HG03457 (cell line): ENCODE measurements at regions not wholly inside any gene's neighbourhood (a gene's known extent, or its start where the extent isn't known, plus 50 kb on each side); places are given as distances from the start of the nearest gene placed in this dataset.
"Not testable (repeated sequence)": the region's sequence is repeated elsewhere in the genome, so short reads cannot be mapped to it uniquely, and the experiment has no call there.

Source experiments
- ATAC-seq: cut with Tn5 transposase; IDR thresholded peaks from one replicate; pipeline ENCODE4 v1.9.1; 2021; ENCODE audit warnings: moderate number of reproducible peaks; ENCODE audit not compliant: unreplicated experiment

DNA sequence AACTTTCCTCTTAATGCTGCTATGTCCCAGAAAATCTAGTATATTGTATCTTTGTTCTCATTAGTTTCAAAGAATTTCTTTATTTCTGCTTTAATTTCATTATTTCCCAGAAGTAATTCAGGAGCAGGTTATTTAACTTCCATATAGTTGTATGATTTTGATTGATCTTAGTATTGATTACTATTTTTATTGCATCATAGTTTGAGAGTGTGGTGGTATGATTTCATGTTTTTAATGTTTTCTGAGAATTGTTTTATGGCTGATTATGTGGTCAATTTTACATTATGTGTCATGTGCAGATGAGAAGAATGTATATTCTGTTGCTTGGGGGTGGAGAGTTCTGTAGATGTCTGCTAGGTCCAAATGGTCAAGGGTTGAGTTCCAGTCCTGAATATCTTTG, 425.6 kb upstream of the RORB start:
- ATAC-seq = no peak

- no peak for ATAC-seq
Observed at GRCh38 chr9:74073897-74074296, 423.2 kb upstream of the RORB start.

DNA sequence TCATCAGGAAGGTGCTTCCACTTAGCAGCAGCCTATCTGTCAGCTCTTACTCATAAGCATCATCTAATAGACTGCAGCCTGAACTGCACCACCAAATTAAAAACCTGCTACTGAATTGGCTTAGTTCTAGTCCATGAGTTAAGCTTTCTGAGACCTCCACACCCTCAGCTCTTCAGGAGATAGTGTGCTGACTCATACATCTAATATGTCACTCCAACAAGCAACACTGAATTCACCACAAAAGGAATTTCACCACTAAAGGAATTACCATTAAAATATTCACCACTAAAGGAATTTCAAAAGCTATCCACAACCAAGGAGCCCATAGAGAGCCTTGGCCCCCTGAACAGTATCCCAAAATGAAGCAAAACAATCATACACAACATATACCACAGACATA, 418.5 kb upstream of the RORB start:
- no peak for ATAC-seq

DNA sequence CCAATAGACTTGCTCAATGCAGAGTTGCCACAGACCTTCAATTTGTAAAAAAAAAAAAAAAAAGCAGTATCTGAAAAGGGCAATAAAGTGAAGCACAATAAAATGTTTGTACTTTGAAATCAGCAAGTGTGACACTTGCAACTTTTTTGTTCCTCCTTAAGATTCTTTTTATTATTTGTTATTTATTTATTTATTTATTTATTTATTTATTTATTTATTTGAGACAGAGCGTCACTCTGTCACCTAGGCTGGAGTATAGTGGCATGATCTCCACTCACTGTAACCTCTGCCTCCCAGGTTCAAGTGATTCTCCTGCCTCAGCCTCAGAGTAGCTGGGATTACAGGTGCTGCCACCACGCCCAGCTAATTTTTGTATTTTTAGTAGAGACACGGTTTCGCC, 416.5 kb upstream of the RORB start:
- not testable (repeated sequence) for ATAC-seq

- ATAC-seq = no peak
Observed at GRCh38 chr9:74083681-74084433, 413.3 kb upstream of the RORB start.

DNA sequence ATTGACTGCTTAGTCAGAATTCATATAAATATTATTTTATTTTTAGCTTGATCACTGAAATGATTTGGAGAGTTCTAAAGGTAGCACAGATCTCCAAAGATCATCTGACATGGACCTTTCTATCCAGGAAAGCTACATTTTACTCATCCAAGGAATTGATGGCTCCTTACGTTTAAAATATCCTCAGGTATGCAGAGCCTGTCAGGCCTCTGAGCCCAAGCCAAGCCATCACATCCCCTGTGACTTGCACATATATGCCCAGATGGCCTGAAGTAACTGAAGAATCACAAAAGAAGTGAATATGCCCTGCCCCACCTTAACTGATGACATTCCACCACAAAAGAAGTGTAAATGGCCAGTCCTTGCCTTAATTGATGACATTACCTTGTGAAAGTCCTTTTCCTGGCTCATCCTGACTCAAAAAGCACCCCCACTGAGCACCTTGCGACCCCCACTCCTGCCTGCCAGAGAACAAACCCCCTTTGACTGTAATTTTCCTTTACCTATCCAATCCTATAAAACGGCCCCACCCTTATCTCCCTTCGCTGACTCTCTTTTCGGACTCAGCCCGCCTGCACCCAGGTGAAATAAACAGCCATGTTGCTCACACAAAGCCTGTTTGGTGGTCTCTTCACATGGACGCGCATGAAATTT, 411.6 kb upstream of the RORB start:
- not testable (repeated sequence) for ATAC-seq

DNA sequence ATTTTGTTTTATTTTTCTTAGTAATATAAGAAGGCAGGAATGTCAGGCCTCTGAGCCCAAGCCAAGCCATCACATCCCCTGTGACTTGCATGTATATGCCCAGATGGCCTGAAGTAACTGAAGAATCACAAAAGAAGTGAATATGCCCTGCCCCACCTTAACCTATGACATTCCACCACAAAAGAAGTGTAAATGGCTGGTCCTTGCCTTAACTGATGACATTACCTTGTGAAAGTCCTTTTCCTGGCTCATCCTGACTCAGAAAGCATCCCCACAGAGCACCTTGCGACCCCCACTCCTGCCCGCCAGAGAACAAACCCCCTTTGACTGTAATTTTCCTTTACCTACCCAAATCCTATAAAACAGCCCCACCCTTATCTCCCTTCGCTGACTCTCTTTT, 406.2 kb upstream of the RORB start:
- ATAC-seq = not testable (repeated sequence)

DNA sequence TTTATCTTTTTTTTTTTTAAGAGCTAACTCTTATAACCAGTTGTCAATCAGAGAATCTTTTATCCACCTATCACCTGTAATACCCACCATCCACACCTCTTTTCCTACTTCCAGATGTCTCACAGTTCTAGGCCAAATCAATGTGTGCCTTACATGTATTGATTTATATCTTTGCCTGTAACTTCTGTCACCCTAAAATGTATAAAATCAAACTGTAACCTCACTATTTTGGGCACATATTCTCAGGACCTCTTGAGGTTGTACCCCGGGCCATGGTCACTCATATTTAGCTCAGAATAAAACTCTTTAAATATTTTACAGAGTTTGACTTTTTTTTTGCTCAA, 404.7 kb upstream of the RORB start:
- ATAC-seq = no peak

- ATAC-seq = not testable (repeated sequence)
Observed at GRCh38 chr9:74094037-74094436, 403.1 kb upstream of the RORB start.

GRCh38 chr9:74094766-74095165, 402.4 kb upstream of the RORB start:
- ATAC-seq = no peak

- no peak for ATAC-seq
Observed at GRCh38 chr9:74095925-74096324, 401.2 kb upstream of the RORB start.

DNA sequence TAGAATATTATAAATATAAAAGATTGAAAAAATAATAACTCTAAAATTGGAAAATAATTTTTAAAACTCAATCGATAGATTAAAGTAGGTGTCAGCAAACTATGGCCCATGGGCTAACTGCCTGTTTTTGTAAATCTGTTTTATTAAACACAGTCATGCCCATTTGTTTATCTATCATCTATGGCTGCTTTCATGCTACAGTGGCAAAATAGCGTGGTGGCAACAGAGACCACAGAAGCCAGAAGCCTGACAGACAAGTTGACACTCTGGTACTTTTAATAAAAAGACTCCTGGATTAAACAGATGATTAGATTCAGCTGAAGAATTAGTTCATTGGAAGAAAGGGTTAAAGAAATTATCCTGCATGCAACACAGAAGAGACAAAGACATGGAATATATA, 400.7 kb upstream of the RORB start:
- no peak for ATAC-seq

- ATAC-seq = no peak
Observed at GRCh38 chr9:74100042-74100441, 397.1 kb upstream of the RORB start.

DNA sequence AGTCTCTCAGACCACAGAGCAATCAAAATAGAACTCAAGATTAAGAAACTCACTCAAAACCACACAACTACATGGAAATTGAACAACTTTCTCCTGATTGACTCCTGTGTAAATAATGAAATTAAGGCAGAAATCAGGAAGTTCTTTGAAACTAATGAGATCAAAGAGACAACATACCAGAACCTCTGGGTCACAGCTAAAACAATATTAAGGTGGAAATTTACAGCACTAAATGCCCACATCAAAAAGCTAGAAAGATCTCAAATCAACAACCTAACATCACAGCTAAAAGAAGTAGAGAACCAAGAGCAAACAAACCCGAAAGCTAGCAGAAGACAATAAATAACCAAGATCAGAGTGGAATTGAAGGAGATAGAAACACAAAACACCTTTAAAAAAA, 395.0 kb upstream of the RORB start:
- ATAC-seq = not testable (repeated sequence)

GRCh38 chr9:74102702-74103101, 394.4 kb upstream of the RORB start:
- ATAC-seq = no peak

- ATAC-seq = no peak
Observed at GRCh38 chr9:74107692-74108091, 389.4 kb upstream of the RORB start.

GRCh38 chr9:74115976-74116375, 381.2 kb upstream of the RORB start:
- ATAC-seq = no peak

DNA sequence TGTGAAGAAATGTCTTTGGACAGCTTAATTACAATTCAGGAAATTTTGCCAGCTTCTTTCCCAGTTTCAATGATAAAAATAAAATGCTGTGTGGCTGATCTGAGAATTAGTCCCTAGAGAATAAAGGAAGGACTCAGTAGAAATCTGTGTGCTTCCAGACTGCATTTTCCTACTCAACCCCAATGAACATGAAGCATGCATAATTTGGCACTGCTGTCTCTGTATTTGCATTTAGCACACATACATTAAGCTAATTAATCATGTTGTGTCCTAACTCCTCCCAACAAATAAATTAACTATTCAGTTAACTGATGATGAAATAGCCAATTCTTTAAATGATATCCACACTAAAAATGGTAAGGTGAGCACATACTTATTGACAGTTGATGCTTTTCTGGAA, 380.0 kb upstream of the RORB start:
- ATAC-seq = no peak

- no peak for ATAC-seq
Observed at GRCh38 chr9:74117731-74118130, 379.4 kb upstream of the RORB start.

- ATAC-seq = no peak
Observed at GRCh38 chr9:74120061-74120460, 377.1 kb upstream of the RORB start.

GRCh38 chr9:74120470-74120869, 376.7 kb upstream of the RORB start:
- no peak for ATAC-seq

GRCh38 chr9:74122216-74122615, 374.9 kb upstream of the RORB start:
- no peak for ATAC-seq

DNA sequence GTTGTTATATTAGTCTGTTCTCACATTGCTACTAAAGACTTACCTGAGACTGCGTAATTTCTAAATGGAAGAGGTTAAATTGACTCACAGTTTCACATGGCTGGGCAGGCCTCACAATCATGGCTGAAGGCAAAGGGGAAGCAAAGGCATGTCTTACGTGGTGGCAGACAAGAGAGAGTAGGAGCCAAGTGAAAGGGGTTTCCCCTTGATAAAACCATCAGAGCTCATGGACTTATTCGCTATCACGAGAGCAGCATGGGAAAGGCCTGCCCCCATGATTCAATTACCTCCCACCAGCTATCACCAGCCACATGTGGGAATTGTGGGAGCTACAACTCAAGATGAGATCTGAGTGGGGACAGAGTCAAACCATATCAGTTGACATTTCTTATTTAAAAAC, 374.5 kb upstream of the RORB start:
- no peak for ATAC-seq
